ENCODE measurements at regions not wholly inside any gene's neighbourhood (a gene's known extent, or its start where the extent isn't known, plus 50 kb on each side); places are given as distances from the start of the nearest gene placed in this dataset.

GRCh38 chr5:23703940-23704855 is 196.8 kb downstream of the PRDM9 start:
- TF ChIP-seq CTCF (IDR thresholded peaks at IDR 0.05; ENCODE audit: low read depth, low read length, missing control alignments) = no peak
- H3K4me3 ChIP-seq (ENCODE audit: low read depth, low read length) = no peak overlapping the region
- no peak for DNase-seq (ENCODE audit: low read depth)

- DNase-seq (ENCODE audit: low read depth) = no peak
- TF ChIP-seq CTCF (IDR thresholded peaks at IDR 0.05; ENCODE audit: low read depth, low read length, missing control alignments) = no peak
Observed at GRCh38 chr5:23717486-23717885, 210.1 kb downstream of the PRDM9 start.

DNA sequence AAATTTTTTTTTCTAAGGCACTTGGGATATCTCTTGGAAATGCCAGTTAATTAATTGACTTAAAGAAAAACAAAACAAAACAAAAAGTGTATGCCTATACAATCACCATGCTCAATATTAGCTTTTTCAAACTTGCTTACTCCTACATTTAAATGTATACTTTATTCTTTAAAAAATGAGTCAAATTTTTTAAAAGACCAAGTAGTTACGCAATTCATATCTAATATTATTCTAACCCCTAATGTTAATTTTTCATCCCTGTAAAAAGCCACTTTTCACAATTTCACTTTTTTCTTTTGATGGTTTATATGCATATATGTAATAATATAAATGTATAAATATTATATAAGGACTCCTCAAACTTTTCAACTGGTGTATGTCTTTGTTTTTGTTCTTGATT is 211.2 kb downstream of the PRDM9 start:
- DNase-seq (ENCODE audit: low read depth) = no peak
- TF ChIP-seq CTCF (IDR thresholded peaks at IDR 0.05; ENCODE audit: low read depth, low read length, missing control alignments) = no peak
- no peak overlapping the region for H3K4me3 ChIP-seq (ENCODE audit: low read depth, low read length)

More at GRCh38 chr5:23717486-23717885, 210.1 kb downstream of the PRDM9 start:
- no peak overlapping the region for H3K4me3 ChIP-seq (ENCODE audit: low read depth, low read length)

DNA sequence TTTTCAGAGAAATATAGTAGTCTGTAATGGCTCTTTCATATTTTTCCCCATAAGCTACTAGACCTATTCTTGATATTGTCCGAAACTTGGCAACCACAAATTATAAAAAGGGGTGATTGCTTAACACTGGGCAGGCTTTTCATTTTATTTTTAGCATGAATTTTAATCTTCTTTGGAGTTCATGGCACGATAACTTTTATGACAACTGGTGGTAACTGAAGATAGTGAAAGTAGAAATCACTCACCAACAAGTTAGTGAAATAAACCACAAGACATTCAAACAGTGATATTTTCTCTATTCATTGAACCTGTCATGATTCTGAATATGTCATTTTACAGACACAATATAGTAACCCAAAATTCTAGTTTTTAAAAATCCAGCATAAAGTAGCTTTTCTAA is 213.9 kb downstream of the PRDM9 start:
- no peak for DNase-seq (ENCODE audit: low read depth)
- TF ChIP-seq CTCF (IDR thresholded peaks at IDR 0.05; ENCODE audit: low read depth, low read length, missing control alignments) = no peak
- no peak overlapping the region for H3K4me3 ChIP-seq (ENCODE audit: low read depth, low read length)

DNA sequence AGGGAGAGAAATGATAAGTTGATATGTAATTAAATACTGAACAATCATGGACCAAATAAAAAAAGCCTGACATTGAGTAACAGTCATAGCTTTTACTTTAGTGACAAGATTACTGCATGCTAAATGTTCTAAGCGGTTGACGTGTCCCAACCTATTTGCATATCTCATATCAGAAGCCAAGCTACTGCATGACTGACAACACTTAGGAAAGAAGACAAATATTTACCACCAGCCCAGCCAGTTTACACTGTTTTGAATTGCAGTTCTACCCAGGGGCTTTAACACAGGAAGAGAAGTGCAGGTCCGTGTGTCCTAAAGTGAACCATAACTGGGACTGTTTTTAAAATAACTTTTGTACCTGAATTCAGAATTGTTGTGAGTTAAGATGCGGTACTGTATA is 219.9 kb downstream of the PRDM9 start:
- DNase-seq (ENCODE audit: low read depth) = no peak
- no peak for TF ChIP-seq CTCF (IDR thresholded peaks at IDR 0.05; ENCODE audit: low read depth, low read length, missing control alignments)

DNA sequence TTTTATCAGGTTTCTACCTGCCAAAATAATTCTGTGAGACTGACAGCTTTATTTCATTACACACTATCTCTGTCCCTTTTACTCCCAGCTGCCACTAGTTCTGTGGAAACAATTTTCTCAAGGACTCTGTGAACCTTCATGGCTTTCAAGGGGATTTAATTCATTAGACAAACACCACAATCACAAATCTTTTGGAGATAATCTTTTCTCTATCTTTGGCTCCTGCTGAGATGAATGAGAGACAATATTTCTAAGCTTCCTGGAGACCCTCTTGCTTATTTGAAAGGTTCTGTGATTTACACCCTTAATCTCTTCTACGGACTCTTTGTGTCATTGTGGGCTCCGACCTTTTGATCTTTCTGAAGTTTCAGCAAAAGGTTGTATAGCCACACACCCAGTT is 222.6 kb downstream of the PRDM9 start:
- no peak for DNase-seq (ENCODE audit: low read depth)
- TF ChIP-seq CTCF (IDR thresholded peaks at IDR 0.05; ENCODE audit: low read depth, low read length, missing control alignments) = no peak

More for the DNA sequence above, 219.9 kb downstream of the PRDM9 start:
- no peak overlapping the region for H3K4me3 ChIP-seq (ENCODE audit: low read depth, low read length)

GRCh38 chr5:23740029-23740428 is 232.6 kb downstream of the PRDM9 start:
- DNase-seq (ENCODE audit: low read depth) = no peak
- H3K4me3 ChIP-seq (ENCODE audit: low read depth, low read length) = no peak overlapping the region
- TF ChIP-seq CTCF (IDR thresholded peaks at IDR 0.05; ENCODE audit: low read depth, low read length, missing control alignments) = no peak

More for the DNA sequence above, 222.6 kb downstream of the PRDM9 start:
- H3K4me3 ChIP-seq (ENCODE audit: low read depth, low read length) = no peak overlapping the region

Data from GM12864 (cell line).